Activated CD4-positive, alpha-beta memory T cell treated with anti-CD3 and anti-CD28 coated beads, Interleukin-2, amount 10 ng/mL, durations not matched to agents 7 days and 5 days (primary cell): ENCODE measurements at regions not wholly inside any gene's neighbourhood (a gene's known extent, or its start where the extent isn't known, plus 50 kb on each side); places are given as distances from the start of the nearest gene placed in this dataset.

Source experiments
- CTCF ChIA-PET: fragments of 350-600 bp; sonication (Branson Sonifier 250); formaldehyde crosslinking; loops from one replicate; lab custom pipeline; 2021; ENCODE audit warnings: antibody characterized with exemption, inconsistent platforms; lab: Charles Lee
- POLR2A ChIA-PET: fragments of 350-600 bp; sonication (Branson Sonifier 250); formaldehyde crosslinking; loops from one replicate; lab custom pipeline; 2021; ENCODE audit warnings: antibody characterized with exemption; lab: Charles Lee
- DNase-seq: peaks from one replicate; pipeline ENCODE4 v3.0.0-alpha.2; 2020
- H3K27ac Mint-ChIP-seq: one replicate; pipeline ENCODE4 v1.8.0; 2021; ENCODE audit warnings: mild to moderate bottlenecking, mixed read lengths
- H3K27me3 Mint-ChIP-seq: one replicate; pipeline ENCODE4 v1.8.0; 2021; ENCODE audit warnings: mixed read lengths
- H3K36me3 Mint-ChIP-seq: one replicate; pipeline ENCODE4 v1.8.0; 2021; ENCODE audit warnings: low read depth, mixed read lengths
- H3K4me1 Mint-ChIP-seq: one replicate; pipeline ENCODE4 v1.8.0; 2021; ENCODE audit warnings: mixed read lengths
- H3K4me3 Mint-ChIP-seq: one replicate; pipeline ENCODE4 v1.8.0; 2021; ENCODE audit warnings: mild to moderate bottlenecking, mixed read lengths
- H3K9me3 Mint-ChIP-seq: one replicate; pipeline ENCODE4 v1.8.0; 2021; ENCODE audit warnings: mixed read lengths

- POLR2A ChIA-PET: no interaction called here
- Mint-ChIP-seq H3K4me1 (no peaks in the 10 kb centered on the region), H3K4me3 (no peak overlapping the region), H3K27me3 (no peaks in the 10 kb centered on the region), H3K36me3 (no peaks in the 10 kb centered on the region), H3K9me3 (peaks cover 5% of the 10 kb centered on the region), H3K27ac (no peak overlapping the region)
- CTCF ChIA-PET: no interaction called here
- no peak for DNase-seq
Observed at GRCh38 chr3:162517110-162517509, 1020.5 kb downstream of the OTOL1 start.

GRCh38 chr3:162521669-162522068 lies 1025.1 kb downstream of the OTOL1 start:
- Mint-ChIP-seq H3K9me3 (peaks cover 2% of the 10 kb centered on the region), H3K27ac (no peak overlapping the region), H3K4me1 (no peaks in the 10 kb centered on the region), H3K4me3 (no peak overlapping the region), H3K36me3 (no peaks in the 10 kb centered on the region), H3K27me3 (no peaks in the 10 kb centered on the region)
- CTCF ChIA-PET: no interaction called here
- DNase-seq: no peak
- POLR2A ChIA-PET: no interaction called here

- Mint-ChIP-seq H3K27ac (no peak overlapping the region), H3K4me3 (no peak overlapping the region), H3K36me3 (no peaks in the 10 kb centered on the region), H3K27me3 (no peaks in the 10 kb centered on the region), H3K4me1 (no peaks in the 10 kb centered on the region), H3K9me3 (peaks cover 2% of the 10 kb centered on the region)
- POLR2A ChIA-PET: no interaction called here
- CTCF ChIA-PET: no interaction called here
- no peak for DNase-seq
Observed at GRCh38 chr3:162525066-162525742, 1028.6 kb downstream of the OTOL1 start.

GRCh38 chr3:162525771-162526170 lies 1029.2 kb downstream of the OTOL1 start:
- H3K4me1 Mint-ChIP-seq: no peaks in the 10 kb centered on the region
- H3K9me3 Mint-ChIP-seq: peaks cover 2% of the 10 kb centered on the region
- no peak overlapping the region for H3K4me3 Mint-ChIP-seq
- DNase-seq: no peak
- H3K27ac Mint-ChIP-seq: no peak overlapping the region
- no peaks in the 10 kb centered on the region for H3K36me3 Mint-ChIP-seq
- ChIA-PET POLR2A (no interaction called here), CTCF (no interaction called here)
- H3K27me3 Mint-ChIP-seq: no peaks in the 10 kb centered on the region

- POLR2A ChIA-PET: no interaction called here
- no peaks in the 10 kb centered on the region for H3K27me3 Mint-ChIP-seq
- peaks cover 2% of the 10 kb centered on the region for H3K9me3 Mint-ChIP-seq
- CTCF ChIA-PET: no interaction called here
- no peak overlapping the region for H3K27ac Mint-ChIP-seq
- H3K4me1 Mint-ChIP-seq: no peaks in the 10 kb centered on the region
- H3K36me3 Mint-ChIP-seq: no peaks in the 10 kb centered on the region
- no peak overlapping the region for H3K4me3 Mint-ChIP-seq
- DNase-seq: no peak
Observed at GRCh38 chr3:162534431-162534830, 1037.8 kb downstream of the OTOL1 start.

GRCh38 chr3:162538491-162538890 lies 1041.9 kb downstream of the OTOL1 start:
- ChIA-PET POLR2A (no interaction called here), CTCF (no interaction called here)
- Mint-ChIP-seq H3K4me3 (no peak overlapping the region), H3K27ac (no peak overlapping the region), H3K36me3 (no peaks in the 10 kb centered on the region), H3K27me3 (no peaks in the 10 kb centered on the region), H3K4me1 (no peaks in the 10 kb centered on the region), H3K9me3 (peaks cover 4% of the 10 kb centered on the region)
- DNase-seq: no peak

GRCh38 chr3:162538906-162539305 lies 1042.3 kb downstream of the OTOL1 start:
- no peak overlapping the region for H3K4me3 Mint-ChIP-seq
- POLR2A ChIA-PET: interaction anchor here (0.7 kb wide), 1 partner anchor 495 kb away, joined by 3 read pairs; no protein-coding TSS in a partner anchor
- no peak for DNase-seq
- no peaks in the 10 kb centered on the region for H3K27me3 Mint-ChIP-seq
- no peaks in the 10 kb centered on the region for H3K4me1 Mint-ChIP-seq
- no peaks in the 10 kb centered on the region for H3K36me3 Mint-ChIP-seq
- H3K9me3 Mint-ChIP-seq: peaks cover 6% of the 10 kb centered on the region
- CTCF ChIA-PET: no interaction called here
- no peak overlapping the region for H3K27ac Mint-ChIP-seq

- POLR2A ChIA-PET: no interaction called here
- Mint-ChIP-seq H3K27me3 (no peaks in the 10 kb centered on the region), H3K9me3 (peaks cover 5% of the 10 kb centered on the region), H3K27ac (no peak overlapping the region), H3K4me3 (no peak overlapping the region), H3K4me1 (no peaks in the 10 kb centered on the region), H3K36me3 (no peaks in the 10 kb centered on the region)
- no peak for DNase-seq
- CTCF ChIA-PET: no interaction called here
Observed at GRCh38 chr3:162540421-162540820, 1043.8 kb downstream of the OTOL1 start.

GRCh38 chr3:162541923-162542322 lies 1045.3 kb downstream of the OTOL1 start:
- Mint-ChIP-seq H3K27me3 (no peaks in the 10 kb centered on the region), H3K27ac (no peak overlapping the region), H3K9me3 (peaks cover 5% of the 10 kb centered on the region), H3K4me3 (no peak overlapping the region), H3K4me1 (no peaks in the 10 kb centered on the region), H3K36me3 (no peaks in the 10 kb centered on the region)
- ChIA-PET CTCF (no interaction called here), POLR2A (no interaction called here)
- DNase-seq: no peak

GRCh38 chr3:162544246-162544645 lies 1047.6 kb downstream of the OTOL1 start:
- Mint-ChIP-seq H3K27ac (no peak overlapping the region), H3K4me3 (no peak overlapping the region), H3K27me3 (no peaks in the 10 kb centered on the region), H3K36me3 (no peaks in the 10 kb centered on the region), H3K9me3 (peaks cover 5% of the 10 kb centered on the region), H3K4me1 (no peaks in the 10 kb centered on the region)
- no peak for DNase-seq
- CTCF ChIA-PET: no interaction called here
- POLR2A ChIA-PET: no interaction called here

GRCh38 chr3:162546910-162547309 lies 1050.3 kb downstream of the OTOL1 start:
- no peak for DNase-seq
- Mint-ChIP-seq H3K27me3 (no peaks in the 10 kb centered on the region), H3K36me3 (no peaks in the 10 kb centered on the region), H3K4me1 (no peaks in the 10 kb centered on the region), H3K4me3 (no peak overlapping the region), H3K27ac (no peak overlapping the region), H3K9me3 (peaks cover 5% of the 10 kb centered on the region)
- ChIA-PET CTCF (no interaction called here), POLR2A (no interaction called here)

- Mint-ChIP-seq H3K27me3 (no peaks in the 10 kb centered on the region), H3K4me1 (no peaks in the 10 kb centered on the region), H3K4me3 (no peak overlapping the region), H3K27ac (no peak overlapping the region), H3K36me3 (no peaks in the 10 kb centered on the region), H3K9me3 (peaks cover 5% of the 10 kb centered on the region)
- POLR2A ChIA-PET: no interaction called here
- DNase-seq: no peak
- CTCF ChIA-PET: no interaction called here
Observed at GRCh38 chr3:162547321-162547720, 1050.7 kb downstream of the OTOL1 start.

- no peaks in the 10 kb centered on the region for H3K27me3 Mint-ChIP-seq
- H3K4me3 Mint-ChIP-seq: no peak overlapping the region
- H3K27ac Mint-ChIP-seq: no peak overlapping the region
- ChIA-PET POLR2A (no interaction called here), CTCF (no interaction called here)
- no peak for DNase-seq
- H3K9me3 Mint-ChIP-seq: no peaks in the 10 kb centered on the region
- H3K36me3 Mint-ChIP-seq: no peaks in the 10 kb centered on the region
- no peaks in the 10 kb centered on the region for H3K4me1 Mint-ChIP-seq
Observed at GRCh38 chr3:162555761-162556160, 1059.2 kb downstream of the OTOL1 start.

GRCh38 chr3:162558016-162558415 lies 1061.4 kb downstream of the OTOL1 start:
- no peaks in the 10 kb centered on the region for H3K36me3 Mint-ChIP-seq
- POLR2A ChIA-PET: no interaction called here
- no peaks in the 10 kb centered on the region for H3K27me3 Mint-ChIP-seq
- CTCF ChIA-PET: no interaction called here
- H3K9me3 Mint-ChIP-seq: no peaks in the 10 kb centered on the region
- no peak for DNase-seq
- H3K4me3 Mint-ChIP-seq: no peak overlapping the region
- no peak overlapping the region for H3K27ac Mint-ChIP-seq
- H3K4me1 Mint-ChIP-seq: no peaks in the 10 kb centered on the region
